ENCODE measurements at regions not wholly inside any gene's neighbourhood (a gene's known extent, or its start where the extent isn't known, plus 50 kb on each side); places are given as distances from the start of the nearest gene placed in this dataset.

DNA sequence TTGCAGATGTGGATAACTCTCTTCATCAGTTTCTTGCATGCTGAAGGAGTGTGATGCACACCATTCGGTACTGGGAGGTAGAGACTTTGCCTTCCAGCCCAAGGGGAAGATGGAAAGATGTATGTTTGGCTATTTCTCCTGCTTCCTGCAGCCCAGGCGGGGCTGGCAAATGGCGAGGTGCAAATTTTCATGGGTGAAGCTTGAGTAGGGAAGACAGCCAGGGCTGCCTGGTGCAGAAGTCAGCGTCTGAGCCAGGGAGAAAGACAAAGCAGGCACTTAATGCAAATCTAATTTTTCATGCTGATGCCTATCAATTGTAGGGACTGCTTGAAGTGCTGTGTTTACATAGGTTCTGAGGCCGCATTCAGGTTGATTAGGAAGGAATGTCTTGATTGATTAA, 384.7 kb upstream of the EEF2KMT start:
- TF ChIP-seq CTCF (IDR thresholded peaks at IDR 0.05): no peak
- TF ChIP-seq POLR2A (IDR thresholded peaks at IDR 0.05): no peak

All from heart left ventricle (tissue), 13 donors.